ENCODE measurements at regions not wholly inside any gene's neighbourhood (a gene's known extent, or its start where the extent isn't known, plus 50 kb on each side); places are given as distances from the start of the nearest gene placed in this dataset.

GRCh38 chr20:12511499-12511898, 497.3 kb upstream of the SPTLC3 start:
- TF ChIP-seq GABPA (IDR thresholded peaks at IDR 0.05 in 1 of 2, conservative IDR thresholded peaks at IDR 0.05 in 1 of 2) (no peak), RAD21 (IDR thresholded peaks at IDR 0.05) (no peak), EGR1 (IDR thresholded peaks at IDR 0.05; ENCODE audit: low read depth in 2 of 2) (no peak), YY1 (IDR thresholded peaks at IDR 0.05) (no peak), JUND (IDR thresholded peaks at IDR 0.05) (no peak), HNF4G (IDR thresholded peaks at IDR 0.05) (no peak), MAX (IDR thresholded peaks at IDR 0.05) (no peak), SP1 (IDR thresholded peaks at IDR 0.05) (no peak), REST (IDR thresholded peaks at IDR 0.05) (no peak), TAF1 (conservative IDR thresholded peaks at IDR 0.05) (no peak), ATF3 (IDR thresholded peaks at IDR 0.05) (no peak), CTCF (IDR thresholded peaks at IDR 0.05; ENCODE audit: low read depth, low read length, missing input control) (no peak)
- no peaks in the 10 kb centered on the region for H3K36me3 ChIP-seq (ENCODE audit: control insufficient read depth in 4 of 4, insufficient read depth in 3 of 4, low read depth in 1 of 4, low read length in 3 of 4)
- no peak overlapping the region for H3K27ac ChIP-seq (ENCODE audit: low read depth in 1 of 2, low read length in 2 of 2)
- no peaks in the 10 kb centered on the region for H3K27me3 ChIP-seq (ENCODE audit: control insufficient read depth in 4 of 4, insufficient read depth in 4 of 4, low read length in 3 of 4)
- no peak overlapping the region for H3K4me3 ChIP-seq (ENCODE audit: low read depth in 1 of 3, low read length in 3 of 3)
- no peak overlapping the region for H3K9ac ChIP-seq (ENCODE audit: low read depth in 1 of 2, low read length in 2 of 2)
- no peak for DNase-seq (ENCODE audit: low spot score)
- no peaks in the 10 kb centered on the region for H3K4me1 ChIP-seq (ENCODE audit: control insufficient read depth in 4 of 4, insufficient read depth in 4 of 4, low read length in 3 of 4)
- peaks cover 0 to 3% (median 0%) of the 10 kb centered on the region in 4 donors for H3K9me3 ChIP-seq (ENCODE audit: control insufficient read depth in 4 of 4, low read length in 3 of 4)
- WGBS, result 75% methylated on average over 3 of the region's 3 CpGs

- Histone ChIP-seq H3K27me3 (ENCODE audit: control insufficient read depth in 4 of 4, insufficient read depth in 4 of 4, low read length in 3 of 4) (no peaks in the 10 kb centered on the region), H3K9ac (ENCODE audit: low read depth in 1 of 2, low read length in 2 of 2) (no peak overlapping the region), H3K4me1 (ENCODE audit: control insufficient read depth in 4 of 4, insufficient read depth in 4 of 4, low read length in 3 of 4) (no peaks in the 10 kb centered on the region), H3K36me3 (ENCODE audit: control insufficient read depth in 4 of 4, insufficient read depth in 3 of 4, low read depth in 1 of 4, low read length in 3 of 4) (no peaks in the 10 kb centered on the region), H3K4me3 (ENCODE audit: low read depth in 1 of 3, low read length in 3 of 3) (no peak overlapping the region), H3K27ac (ENCODE audit: low read depth in 1 of 2, low read length in 2 of 2) (no peak overlapping the region), H3K9me3 (ENCODE audit: control insufficient read depth in 4 of 4, low read length in 3 of 4) (peaks cover 0 to 3% (median 0%) of the 10 kb centered on the region in 4 donors)
- no peak for DNase-seq (ENCODE audit: low spot score)
- 60% methylated on average over 1 of the region's 1 CpG for WGBS
- no peak for TF ChIP-seq FOXA1 (IDR thresholded peaks at IDR 0.05)
- TF ChIP-seq FOXA2 (IDR thresholded peaks at IDR 0.05), result no peak
- TF ChIP-seq ZBTB33 (IDR thresholded peaks at IDR 0.05), result no peak
- TF ChIP-seq RAD21 (IDR thresholded peaks at IDR 0.05), result no peak
- no peak for TF ChIP-seq RXRA (IDR thresholded peaks at IDR 0.05)
- no peak for TF ChIP-seq REST (IDR thresholded peaks at IDR 0.05)
- no peak for TF ChIP-seq HNF4A (conservative IDR thresholded peaks at IDR 0.05)
- no peak for TF ChIP-seq CTCF (IDR thresholded peaks at IDR 0.05; ENCODE audit: low read depth, low read length, missing input control)
- no peak for TF ChIP-seq NR2F2 (IDR thresholded peaks at IDR 0.05)
- TF ChIP-seq MAX (IDR thresholded peaks at IDR 0.05), result no peak
- no peak for TF ChIP-seq HNF4G (IDR thresholded peaks at IDR 0.05)
- no peak for TF ChIP-seq ATF3 (IDR thresholded peaks at IDR 0.05)
- TF ChIP-seq JUND (IDR thresholded peaks at IDR 0.05), result no peak
Observed at GRCh38 chr20:12512755-12513154, 496.0 kb upstream of the SPTLC3 start.
